Ectodermal cell (in vitro differentiated cells): ENCODE measurements at regions not wholly inside any gene's neighbourhood (a gene's known extent, or its start where the extent isn't known, plus 50 kb on each side); places are given as distances from the start of the nearest gene placed in this dataset.

Experiments
- H3K27ac ChIP-seq: 2 replicates; pipeline ENCODE4 v1.7.0; 2013; ENCODE audit warnings: mild to moderate bottlenecking, low read depth, low read length; ENCODE audit not compliant: insufficient read depth, poor library complexity, severe bottlenecking
- H3K27me3 ChIP-seq: 2 replicates; pipeline ENCODE4 v1.7.0; 2013; ENCODE audit warnings: mild to moderate bottlenecking, low read length; ENCODE audit not compliant: insufficient read depth, control insufficient read depth, poor library complexity, severe bottlenecking
- H3K36me3 ChIP-seq: one replicate; pipeline ENCODE4 v1.7.0; 2013; ENCODE audit warnings: low read length; ENCODE audit not compliant: control insufficient read depth, insufficient read depth
- H3K4me1 ChIP-seq: one replicate; pipeline ENCODE4 v1.7.0; 2013; ENCODE audit warnings: low read length; ENCODE audit not compliant: control insufficient read depth, insufficient read depth
- H3K4me3 ChIP-seq: 2 replicates; pipeline ENCODE4 v1.7.0; 2013; ENCODE audit warnings: low read depth, low read length, control low read depth; ENCODE audit not compliant: insufficient read depth
- H3K9me3 ChIP-seq: 2 replicates; pipeline ENCODE4 v1.7.0; 2013; ENCODE audit warnings: mild to moderate bottlenecking, low read length, moderate library complexity; ENCODE audit not compliant: control insufficient read depth
- WGBS, 2 experiments: methylation state at CpG; one replicate each; pipeline ENCODE4 v1.1.7; 2013; ENCODE audit warnings: missing lambda C conversion rate in 2 of 2; 5-methylcytosine and 5-hydroxymethylcytosine counted together

- Histone ChIP-seq H3K27me3 (no peaks in the 10 kb centered on the region), H3K4me3 (no peak overlapping the region), H3K9me3 (no peaks in the 10 kb centered on the region), H3K36me3 (no peaks in the 10 kb centered on the region), H3K27ac (no peak overlapping the region), H3K4me1 (no peaks in the 10 kb centered on the region)
- 42 to 97% methylated on average over 1 to 2 of the region's 2 CpGs for WGBS, 2 experiments
These were observed 237.5 kb downstream of the ICOS start for GRCh38 chr2:204174034-204174433.

GRCh38 chr2:204175552-204176271 is 239.1 kb downstream of the ICOS start:
- WGBS, 2 experiments = 92 to 94% methylated on average over 4 of the region's 4 CpGs

GRCh38 chr2:204176306-204176705 is 239.7 kb downstream of the ICOS start:
- Histone ChIP-seq H3K4me1 (no peaks in the 10 kb centered on the region), H3K27ac (no peak overlapping the region), H3K4me3 (no peak overlapping the region), H3K27me3 (no peaks in the 10 kb centered on the region), H3K36me3 (no peaks in the 10 kb centered on the region), H3K9me3 (no peaks in the 10 kb centered on the region)
- 93 to 100% methylated on average over 1 of the region's 1 CpG for WGBS, 2 experiments

More at GRCh38 chr2:204175552-204176271, 239.1 kb downstream of the ICOS start:
- H3K36me3 ChIP-seq = no peaks in the 10 kb centered on the region
- no peaks in the 10 kb centered on the region for H3K27me3 ChIP-seq
- H3K9me3 ChIP-seq = no peaks in the 10 kb centered on the region
- H3K4me3 ChIP-seq = no peak overlapping the region
- no peak overlapping the region for H3K27ac ChIP-seq
- no peaks in the 10 kb centered on the region for H3K4me1 ChIP-seq

- Histone ChIP-seq H3K27me3 (no peaks in the 10 kb centered on the region), H3K9me3 (no peaks in the 10 kb centered on the region), H3K4me3 (no peak overlapping the region), H3K36me3 (no peaks in the 10 kb centered on the region), H3K27ac (no peak overlapping the region), H3K4me1 (no peaks in the 10 kb centered on the region)
- WGBS, 2 experiments = 88 to 92% methylated on average over 4 of the region's 4 CpGs
These were observed 240.9 kb downstream of the ICOS start for GRCh38 chr2:204177251-204177976.

- no peaks in the 10 kb centered on the region for H3K27me3 ChIP-seq
- H3K4me3 ChIP-seq = no peak overlapping the region
- no peaks in the 10 kb centered on the region for H3K36me3 ChIP-seq
- H3K4me1 ChIP-seq = no peaks in the 10 kb centered on the region
- H3K9me3 ChIP-seq = no peaks in the 10 kb centered on the region
- WGBS, 2 experiments = 56 to 60% methylated on average over 3 of the region's 3 CpGs
- no peak overlapping the region for H3K27ac ChIP-seq
These were observed 241.5 kb downstream of the ICOS start for GRCh38 chr2:204177977-204178522.

- Histone ChIP-seq H3K27ac (no peak overlapping the region), H3K4me1 (no peaks in the 10 kb centered on the region), H3K36me3 (no peaks in the 10 kb centered on the region), H3K9me3 (no peaks in the 10 kb centered on the region), H3K27me3 (no peaks in the 10 kb centered on the region), H3K4me3 (no peak overlapping the region)
- WGBS, 2 experiments = 70 to 74% methylated on average over 1 of the region's 1 CpG
These were observed 244.1 kb downstream of the ICOS start for GRCh38 chr2:204180649-204181048.

GRCh38 chr2:204183608-204184007 is 247.0 kb downstream of the ICOS start:
- Histone ChIP-seq H3K27ac (no peak overlapping the region), H3K4me1 (no peaks in the 10 kb centered on the region), H3K4me3 (no peak overlapping the region), H3K36me3 (no peaks in the 10 kb centered on the region), H3K9me3 (no peaks in the 10 kb centered on the region), H3K27me3 (no peaks in the 10 kb centered on the region)
- WGBS, 2 experiments = 88 to 96% methylated on average over 2 to 4 of the region's 4 CpGs

GRCh38 chr2:204184226-204184625 is 247.7 kb downstream of the ICOS start:
- Histone ChIP-seq H3K27ac (no peak overlapping the region), H3K4me1 (no peaks in the 10 kb centered on the region), H3K36me3 (no peaks in the 10 kb centered on the region), H3K9me3 (no peaks in the 10 kb centered on the region), H3K27me3 (no peaks in the 10 kb centered on the region), H3K4me3 (no peak overlapping the region)
- 67 to 74% methylated on average over 3 to 4 of the region's 4 CpGs for WGBS, 2 experiments

GRCh38 chr2:204187229-204188083 is 250.9 kb downstream of the ICOS start:
- no peak overlapping the region for H3K27ac ChIP-seq
- H3K36me3 ChIP-seq = no peaks in the 10 kb centered on the region
- WGBS, 2 experiments = 87 to 89% methylated on average over 4 of the region's 4 CpGs

GRCh38 chr2:204191574-204191973 is 255.0 kb downstream of the ICOS start:
- no peaks in the 10 kb centered on the region for H3K27me3 ChIP-seq
- no peak overlapping the region for H3K27ac ChIP-seq

More at GRCh38 chr2:204187229-204188083, 250.9 kb downstream of the ICOS start:
- H3K27me3 ChIP-seq = no peaks in the 10 kb centered on the region
- no peaks in the 10 kb centered on the region for H3K4me1 ChIP-seq
- no peaks in the 10 kb centered on the region for H3K9me3 ChIP-seq
- no peak overlapping the region for H3K4me3 ChIP-seq

More at GRCh38 chr2:204191574-204191973, 255.0 kb downstream of the ICOS start:
- Histone ChIP-seq H3K4me1 (no peaks in the 10 kb centered on the region), H3K9me3 (no peaks in the 10 kb centered on the region), H3K4me3 (no peak overlapping the region), H3K36me3 (no peaks in the 10 kb centered on the region)
